DMS 273 (cell line): ENCODE measurements at regions not wholly inside any gene's neighbourhood (a gene's known extent, or its start where the extent isn't known, plus 50 kb on each side); places are given as distances from the start of the nearest gene placed in this dataset.

Experiments
- DNase-seq: peaks from one replicate; lab custom pipeline; 2025; ENCODE audit not compliant: unreplicated experiment; lab: John Stamatoyannopoulos, UW

GRCh38 chr1:82549841-82550240, 749.1 kb downstream of the ADGRL2 start:
- DNase-seq = no peak

DNA sequence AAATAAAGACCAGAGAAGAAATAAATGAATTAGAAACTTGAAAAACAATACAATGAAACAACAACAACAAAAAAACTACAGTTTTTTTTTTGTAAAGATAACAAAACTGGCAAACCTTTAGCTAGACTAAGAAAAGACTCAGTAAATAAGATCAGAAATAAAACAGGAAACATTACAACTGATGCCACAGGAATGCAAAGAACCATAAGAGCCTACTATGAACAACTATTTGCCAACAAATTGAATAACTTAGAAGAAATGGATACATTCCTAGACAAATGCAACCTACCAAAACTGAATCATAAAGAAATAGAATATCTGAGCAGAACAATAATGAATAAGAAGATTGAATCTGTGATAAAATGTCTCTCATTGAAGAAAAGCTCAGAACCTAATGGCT, 742.0 kb downstream of the ADGRL2 start:
- no peak for DNase-seq

- DNase-seq = no peak
Measured at GRCh38 chr1:82542141-82542540, 741.4 kb downstream of the ADGRL2 start.

DNA sequence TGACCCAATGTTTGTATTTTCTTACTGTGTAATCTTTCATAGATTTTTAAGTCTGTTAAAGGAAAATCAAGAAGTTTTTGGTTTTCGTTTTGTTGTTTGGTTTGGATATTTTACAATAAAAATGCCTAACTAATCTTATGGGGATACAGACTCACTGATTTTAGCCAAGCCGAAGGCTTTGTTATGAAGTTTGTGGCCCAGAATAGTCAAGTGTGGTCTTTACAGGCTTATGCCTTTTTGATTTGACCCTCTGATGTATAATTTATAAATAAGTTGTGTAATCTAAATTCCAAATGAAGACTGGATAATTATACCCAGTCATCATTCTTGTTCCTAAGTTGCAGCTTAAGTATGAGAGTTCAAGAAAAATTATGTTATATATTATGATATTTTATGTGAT, 739.3 kb downstream of the ADGRL2 start:
- no peak for DNase-seq

DNA sequence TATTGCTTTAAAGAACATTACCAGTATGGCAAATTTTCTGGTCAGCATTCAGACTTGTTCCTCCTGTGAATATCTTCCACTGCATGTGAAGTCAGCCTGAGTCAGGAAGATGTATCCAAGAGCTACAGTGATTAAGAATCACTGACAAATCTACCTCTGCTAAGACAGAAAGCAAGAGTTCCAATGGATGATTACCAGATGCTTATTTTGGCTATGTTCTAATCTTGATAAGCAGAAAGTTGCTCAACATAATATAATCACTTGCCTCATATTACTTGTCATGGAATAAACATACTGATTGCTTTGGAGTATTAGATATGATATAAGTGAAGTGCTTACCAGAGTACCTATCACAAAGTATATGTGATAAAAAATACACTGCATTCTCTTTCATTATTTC, 738.1 kb downstream of the ADGRL2 start:
- DNase-seq = no peak

- no peak for DNase-seq
Measured at GRCh38 chr1:82534996-82535395, 734.3 kb downstream of the ADGRL2 start.

DNA sequence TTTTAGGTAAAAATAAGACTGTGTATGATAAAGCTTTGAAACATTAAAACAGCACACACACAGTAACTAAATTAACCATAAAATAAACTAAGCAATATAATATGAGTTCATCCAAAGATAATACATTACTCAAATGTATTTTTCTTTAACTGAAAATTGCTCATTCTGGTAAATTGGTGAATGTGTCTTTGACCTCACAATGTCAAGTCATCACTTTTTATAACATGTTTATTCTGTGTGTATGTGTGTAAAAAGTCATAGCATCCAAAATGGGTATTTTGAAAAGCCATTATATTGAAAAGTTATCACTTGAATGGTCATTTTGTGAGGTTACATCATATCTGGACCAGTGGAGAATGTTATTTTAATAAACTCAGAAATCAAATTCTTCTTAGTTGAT, 724.6 kb downstream of the ADGRL2 start:
- DNase-seq = no peak

- DNase-seq = peak; percentile 0
Measured at GRCh38 chr1:82520611-82521010, 719.9 kb downstream of the ADGRL2 start.

DNA sequence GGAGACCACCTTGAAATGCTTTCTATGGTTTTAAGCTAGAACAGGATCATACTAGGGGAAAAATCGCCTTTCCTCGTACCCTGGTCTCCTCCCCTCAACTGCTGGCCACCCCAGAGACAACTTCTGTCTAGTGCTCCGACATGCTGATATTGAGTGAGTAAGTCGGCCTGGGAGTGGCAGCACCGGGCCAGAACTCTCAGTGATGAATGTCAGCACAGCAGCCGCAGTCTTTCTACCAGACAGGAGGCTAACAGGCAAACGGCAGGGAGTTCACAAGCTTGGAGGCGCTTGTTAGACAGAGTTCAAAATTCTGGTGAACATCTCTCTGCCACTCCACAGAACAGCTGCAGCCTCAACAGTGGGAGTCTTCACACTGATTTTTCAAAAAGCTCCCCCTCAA, 716.9 kb downstream of the ADGRL2 start:
- DNase-seq = no peak

GRCh38 chr1:82515650-82516049, 714.9 kb downstream of the ADGRL2 start:
- DNase-seq = no peak

- no peak for DNase-seq
Measured at GRCh38 chr1:82511441-82511840, 710.7 kb downstream of the ADGRL2 start.

DNA sequence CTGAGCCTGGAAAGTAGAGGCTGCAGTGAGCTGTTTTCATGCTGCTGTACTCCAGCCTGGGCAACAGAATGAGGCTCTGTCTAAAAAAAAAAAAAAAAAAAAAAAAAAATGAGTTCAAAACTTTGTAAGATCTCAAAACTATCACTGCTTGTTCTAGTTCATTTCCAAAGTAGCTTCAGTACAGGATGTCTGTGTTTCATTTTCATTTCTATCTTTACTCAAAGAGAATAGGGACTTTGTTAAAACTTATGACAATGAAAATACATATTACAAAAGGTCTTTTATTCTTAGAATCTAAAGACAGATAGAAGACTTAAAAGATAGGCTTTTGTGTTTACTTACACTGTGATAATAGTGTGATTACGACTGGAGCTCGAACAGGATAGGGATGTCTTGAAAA, 709.7 kb downstream of the ADGRL2 start:
- no peak for DNase-seq

DNA sequence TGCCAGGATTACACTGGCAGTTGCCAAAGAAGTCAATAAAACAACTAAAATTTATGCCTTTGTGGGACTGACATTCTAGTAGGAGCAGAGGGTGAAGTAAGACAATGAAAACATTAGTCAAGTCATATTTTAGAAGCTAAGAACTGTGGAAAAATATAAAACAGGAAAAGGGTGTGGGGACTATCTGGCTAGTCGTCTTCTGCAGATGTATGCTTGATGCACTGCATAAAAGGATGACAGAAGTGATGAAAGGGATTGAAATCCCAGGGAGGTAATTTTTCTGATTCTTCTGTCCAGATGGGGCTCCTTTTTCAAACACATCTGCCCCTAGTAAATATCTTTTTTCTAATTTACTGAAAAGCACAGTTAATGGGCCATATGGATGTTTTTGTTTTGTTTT, 706.3 kb downstream of the ADGRL2 start:
- no peak for DNase-seq

GRCh38 chr1:82503822-82504221, 703.1 kb downstream of the ADGRL2 start:
- DNase-seq = no peak

- DNase-seq = no peak
Measured at GRCh38 chr1:82499022-82499421, 698.3 kb downstream of the ADGRL2 start.

DNA sequence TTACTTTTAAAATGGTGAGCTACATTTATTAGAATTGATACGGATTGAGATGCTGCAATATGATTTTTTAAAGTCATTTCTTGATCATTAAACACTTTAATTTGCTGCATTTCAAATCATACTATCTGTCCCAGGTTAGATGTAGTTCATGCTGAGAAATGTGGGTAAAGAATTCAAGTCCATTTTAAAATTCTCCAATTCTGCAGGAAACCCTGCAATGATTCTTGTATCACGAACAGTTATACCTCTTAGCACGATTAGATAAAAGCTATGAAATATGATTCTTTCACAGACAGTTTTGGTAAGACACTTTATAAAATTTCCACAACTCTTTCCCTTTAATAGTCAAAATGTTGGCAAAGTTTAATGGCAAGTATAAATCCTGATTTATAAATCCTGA, 693.4 kb downstream of the ADGRL2 start:
- DNase-seq = no peak

- no peak for DNase-seq
Measured at GRCh38 chr1:82492159-82492558, 691.4 kb downstream of the ADGRL2 start.

GRCh38 chr1:82491301-82492048, 690.7 kb downstream of the ADGRL2 start:
- no peak for DNase-seq

DNA sequence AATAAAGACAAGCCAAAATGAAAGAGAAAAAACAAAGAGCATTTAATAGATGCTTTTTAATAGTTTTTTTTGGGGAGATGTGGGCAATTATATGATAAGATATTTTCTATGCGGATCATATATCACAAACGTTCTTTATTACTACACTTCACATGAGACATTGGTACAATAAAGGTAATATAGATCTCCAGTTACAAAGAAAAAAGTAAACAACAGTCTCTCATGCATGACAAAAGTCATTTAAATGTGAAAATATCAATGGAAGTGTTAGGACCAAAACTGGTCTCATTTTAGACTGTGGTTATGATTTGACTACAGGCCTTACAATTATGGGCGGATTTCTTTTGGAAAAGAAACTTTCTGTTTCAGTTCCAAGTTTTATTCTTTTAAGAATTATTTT, 687.0 kb downstream of the ADGRL2 start:
- DNase-seq = no peak

GRCh38 chr1:82486969-82487368, 686.2 kb downstream of the ADGRL2 start:
- no peak for DNase-seq

DNA sequence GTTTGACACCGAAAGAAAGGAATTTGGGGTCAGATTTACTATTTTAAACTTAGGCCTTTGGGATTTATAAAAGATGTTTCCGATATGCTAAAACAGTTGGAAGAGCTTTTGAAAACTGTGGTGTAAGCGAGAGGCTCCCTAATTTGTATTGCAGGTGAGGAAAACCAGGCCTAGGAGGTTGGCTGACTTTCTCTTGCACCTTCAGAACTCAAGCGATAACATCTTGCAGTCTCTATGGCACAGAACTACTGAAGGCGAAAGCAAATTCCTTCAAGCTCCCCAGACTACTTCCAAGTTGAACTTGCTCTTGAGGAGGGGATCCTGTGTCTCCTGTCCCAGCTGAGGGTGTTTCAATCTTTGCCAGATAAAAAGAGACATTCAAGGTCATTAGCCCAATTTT, 685.7 kb downstream of the ADGRL2 start:
- no peak for DNase-seq

DNA sequence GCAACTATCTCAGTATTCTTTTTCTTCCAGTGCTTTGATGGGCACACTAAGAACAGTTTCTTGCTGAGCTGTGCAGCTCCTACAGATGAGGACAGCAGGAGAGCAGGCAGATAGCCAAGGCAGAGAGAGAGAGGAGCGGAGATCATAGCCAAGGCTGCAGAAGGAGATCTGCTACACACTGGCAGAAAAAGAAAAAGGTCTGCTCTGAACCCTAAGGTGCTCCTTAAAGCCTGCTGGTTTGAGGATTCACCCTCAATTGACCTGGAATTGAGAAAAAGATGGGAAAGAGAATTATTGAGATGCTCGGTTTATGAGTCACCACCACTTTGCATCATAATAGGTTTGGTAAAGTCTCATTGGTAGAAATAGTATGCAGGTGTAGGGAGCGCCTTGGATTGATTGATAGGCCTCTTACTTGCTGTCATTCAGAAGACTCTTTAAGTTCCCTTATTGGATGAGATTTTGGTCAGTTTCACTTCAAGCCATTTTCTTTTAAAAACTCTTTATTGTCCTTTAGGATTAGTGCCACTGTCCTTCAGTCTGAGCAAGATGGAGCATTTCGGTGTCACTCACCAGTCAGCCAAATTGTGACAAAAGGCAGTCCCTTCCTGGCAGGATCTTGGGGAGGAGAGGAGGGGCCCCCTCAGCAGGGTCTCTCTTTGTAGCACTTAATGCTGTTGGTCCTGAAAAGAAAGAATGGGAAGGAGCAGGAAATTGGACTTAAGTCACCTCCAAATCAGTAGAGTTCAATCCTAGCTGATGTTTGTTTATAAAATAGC, 685.0 kb downstream of the ADGRL2 start:
- DNase-seq = no peak

- no peak for DNase-seq
Measured at GRCh38 chr1:82483146-82483545, 682.4 kb downstream of the ADGRL2 start.
